Endothelial cell of umbilical vein (primary cell): ENCODE measurements at regions not wholly inside any gene's neighbourhood (a gene's known extent, or its start where the extent isn't known, plus 50 kb on each side); places are given as distances from the start of the nearest gene placed in this dataset.

Source experiments
- BruUV-seq: library from RNA; stranded (reverse); fragments of 400-500 nt; replicated peaks from 2 replicates; lab custom pipeline; 2021; lab: Mats Ljungman, UMichigan
- CTCF ChIA-PET: fragments of 300-600, 350-600 bp; sonication (Branson Sonifier 250); formaldehyde crosslinking; loops from one replicate; lab custom pipeline; 2021; ENCODE audit warnings: antibody characterized with exemption, inconsistent platforms; lab: Charles Lee
- POLR2A ChIA-PET: fragments of 300-600, 350-600 bp; sonication (Branson Sonifier 250); formaldehyde crosslinking; loops from one replicate; lab custom pipeline; 2021; ENCODE audit warnings: antibody characterized with exemption, inconsistent platforms; lab: Charles Lee
- DNase-seq: peaks from one replicate; pipeline ENCODE4 v3.0.0-alpha.2; 2011; ENCODE audit warnings: low read depth, low spot score
- FAIRE-seq: peaks from 2 replicates; lab custom pipeline; 2011; peaks lifted over from hg19 to GRCh38; lab: Jason Lieb, UNC
- H2AFZ ChIP-seq: 2 replicates; pipeline ENCODE4 v1.6.0; 2012; ENCODE audit warnings: low read depth, low read length, control low read depth, inconsistent platforms
- H3K27ac ChIP-seq: 2 replicates; pipeline ENCODE4 v1.5.1; 2011; ENCODE audit warnings: low read depth, mild to moderate bottlenecking, control low read depth, low read length, moderate library complexity; ENCODE audit not compliant: insufficient read depth
- H3K27me3 ChIP-seq, 2 experiments: 2 replicates each; pipeline versions ENCODE4 v1.6.0 to v1.6.1; 2011; ENCODE audit warnings: low read length in 2 of 2, mixed read lengths in 1 of 2; ENCODE audit not compliant: control insufficient read depth in 2 of 2, insufficient read depth in 2 of 2
- H3K36me3 ChIP-seq, 2 experiments: 2 replicates in 1 of 2; 3 replicates in 1 of 2; pipeline ENCODE4 v1.5.1; 2011; ENCODE audit warnings: low read length in 2 of 2, mild to moderate bottlenecking in 1 of 2, moderate library complexity in 1 of 2; ENCODE audit not compliant: control insufficient read depth in 2 of 2, insufficient read depth in 2 of 2; ENCODE audit errors: extremely low read depth in 1 of 2
- H3K4me1 ChIP-seq: 3 replicates; pipeline ENCODE4 v1.5.1; 2011; ENCODE audit warnings: mild to moderate bottlenecking, low read length; ENCODE audit not compliant: control insufficient read depth, insufficient read depth; ENCODE audit errors: extremely low read depth
- H3K4me2 ChIP-seq: 2 replicates; pipeline ENCODE4 v1.6.1; 2011; ENCODE audit warnings: low read length, control low read depth, mixed read lengths; ENCODE audit not compliant: insufficient read depth
- H3K4me3 ChIP-seq, 3 experiments: fragments of 200-600 bp in 1 of 3; sonication (generic), shearing (Covaris generic) in 1 of 3; replicated peaks in 1 of 3; 2 replicates each; pipeline ENCODE4 v1.5.1; 2011 to 2016; ENCODE audit warnings: control low read depth in 3 of 3, low read length in 3 of 3, mild to moderate bottlenecking in 2 of 3, inconsistent platforms in 1 of 3, low read depth in 1 of 3, moderate library complexity in 1 of 3; ENCODE audit not compliant: insufficient read depth in 1 of 3
- H3K79me2 ChIP-seq: 2 replicates; pipeline ENCODE4 v1.6.0; 2012; ENCODE audit warnings: low read length, inconsistent platforms; ENCODE audit not compliant: control insufficient read depth, insufficient read depth
- H3K9ac ChIP-seq: replicated peaks from 2 replicates; pipeline ENCODE3; 2011; ENCODE audit warnings: low read length, control low read depth; ENCODE audit not compliant: insufficient read depth; ENCODE audit errors: extremely low read depth
- H3K9me1 ChIP-seq: replicated peaks from 3 replicates; pipeline ENCODE4 v1.6.0; 2011; ENCODE audit warnings: mild to moderate bottlenecking, low read length; ENCODE audit not compliant: control insufficient read depth, insufficient read depth; ENCODE audit errors: extremely low read depth
- H3K9me3 ChIP-seq: replicated peaks from 2 replicates; pipeline ENCODE4 v1.5.1; 2012; ENCODE audit warnings: low read length, inconsistent platforms; ENCODE audit not compliant: control insufficient read depth, insufficient read depth
- H4K20me1 ChIP-seq: replicated peaks from 2 replicates; pipeline ENCODE3; 2011; ENCODE audit warnings: mild to moderate bottlenecking, low read length; ENCODE audit not compliant: control insufficient read depth, insufficient read depth; ENCODE audit errors: extremely low read depth
- CTCF ChIP-seq, 2 donors: IDR thresholded peaks; 1 replicate in 1 of 2; 2 replicates in 1 of 2; pipeline ENCODE4 v1.5.1; 2011; ENCODE audit warnings: low read length in 2 of 2, mild to moderate bottlenecking in 2 of 2, moderate library complexity in 2 of 2, control low read depth in 1 of 2, inconsistent platforms in 1 of 2, low read depth in 1 of 2; ENCODE audit not compliant: insufficient read depth in 1 of 2; ENCODE audit errors: extremely low read depth in 1 of 2
- GATA2 ChIP-seq: IDR thresholded peaks from 2 replicates; pipeline ENCODE4 v1.7.0; 2011; ENCODE audit warnings: low read depth, mild to moderate bottlenecking, moderate library complexity, mixed read lengths, low read length; ENCODE audit not compliant: insufficient read length, insufficient read depth
- MAX ChIP-seq: IDR thresholded peaks from 2 replicates; pipeline ENCODE4 v1.6.1; 2011; ENCODE audit not compliant: insufficient read depth, insufficient read length
- MYC ChIP-seq: IDR thresholded peaks from one replicate; pipeline ENCODE4 v1.6.1; 2011; ENCODE audit warnings: mild to moderate bottlenecking, low read depth, low read length
- dilution Hi-C: fragments of 300-500 bp; cut with MboI; formaldehyde crosslinking; loops from one replicate; pipeline ENCODE4 v1.15.0; 2019; ENCODE audit warnings: low sequenced_read_pairs; ENCODE audit not compliant: extremely low pct_ligation_motif_present
- intact Hi-C: fragments of 100-400 bp; cut with micrococcal nuclease; formaldehyde crosslinking; loops from one replicate; pipeline ENCODE4 v1.10.0; 2022

- H3K4me1 ChIP-seq: no peaks in the 10 kb centered on the region
Observed at GRCh38 chr9:95669253-95669652, 152.5 kb upstream of the PTCH1 start.

More at GRCh38 chr9:95669253-95669652, 152.5 kb upstream of the PTCH1 start:
- BruUV-seq: no TSS peak
- no peak overlapping the region for H3K4me3 ChIP-seq
- no peaks in the 10 kb centered on the region for H4K20me1 ChIP-seq
- H3K9me3 ChIP-seq: no peaks in the 10 kb centered on the region
- intact Hi-C loops: no loop called here
- H3K79me2 ChIP-seq: no peaks in the 10 kb centered on the region
- TF ChIP-seq MAX: no peak
- no peak for TF ChIP-seq MYC
- TF ChIP-seq CTCF (IDR thresholded peaks at IDR 0.05; ENCODE audit: extremely low read depth in 1 of 2, insufficient read depth in 1 of 2, low read depth in 1 of 2, low read length in 2 of 2): no peak
- TF ChIP-seq GATA2: no peak
- dilution Hi-C loops: no loop called here
- ChIA-PET CTCF (interaction anchor here (1.4 kb wide), 1 partner anchor 43 kb away, joined by 4 read pairs; no protein-coding TSS in a partner anchor), POLR2A (no interaction called here)
- H3K27me3 ChIP-seq: peaks cover 1 to 8% of the 10 kb centered on the region in 2 experiments
- H3K36me3 ChIP-seq: no peaks in the 10 kb centered on the region
- H2AFZ ChIP-seq: no peak overlapping the region
- no peaks in the 10 kb centered on the region for H3K9me1 ChIP-seq
- no peak for DNase-seq
- no peak overlapping the region for H3K4me2 ChIP-seq
- no peak overlapping the region for H3K27ac ChIP-seq
- no peak for FAIRE-seq
- H3K9ac ChIP-seq: no peak overlapping the region
